ENCODE measurements at regions not wholly inside any gene's neighbourhood (a gene's known extent, or its start where the extent isn't known, plus 50 kb on each side); places are given as distances from the start of the nearest gene placed in this dataset.
"Not testable (repeated sequence)": the region's sequence is repeated elsewhere in the genome, so short reads cannot be mapped to it uniquely, and the experiment has no call there.

GRCh38 chr9:124118894-124119293, 107.3 kb downstream of the LHX2 start:
- ATAC-seq (replicated peaks): no peak
- H3K4me1 Mint-ChIP-seq: peaks cover 6 to 9% of the 10 kb centered on the region in 2 donors
- no peak for DNase-seq
- peaks cover 0 to 4% of the 10 kb centered on the region in 2 donors for H3K36me3 Mint-ChIP-seq
- H3K9me3 Mint-ChIP-seq: peaks cover 4 to 6% of the 10 kb centered on the region in 2 donors
- H3K4me3 Mint-ChIP-seq: no peak overlapping the region
- H3K27ac Mint-ChIP-seq: no peak overlapping the region
- peaks cover 28 to 41% of the 10 kb centered on the region in 2 donors for H3K27me3 Mint-ChIP-seq

- Mint-ChIP-seq H3K9me3 (peaks cover 4 to 6% of the 10 kb centered on the region in 2 donors), H3K4me3 (no peak overlapping the region), H3K27ac (no peak overlapping the region), H3K4me1 (peaks cover 9 to 10% of the 10 kb centered on the region in 2 donors), H3K36me3 (peaks cover 0 to 4% of the 10 kb centered on the region in 2 donors), H3K27me3 (peaks cover 28 to 31% of the 10 kb centered on the region in 2 donors)
- ATAC-seq (replicated peaks): no peak
- no peak for DNase-seq
These were observed 108.7 kb downstream of the LHX2 start for GRCh38 chr9:124120272-124120671.

GRCh38 chr9:124121725-124122124, 110.2 kb downstream of the LHX2 start:
- H3K4me3 Mint-ChIP-seq: no peak overlapping the region
- H3K27me3 Mint-ChIP-seq: peaks cover 18 to 19% of the 10 kb centered on the region in 2 donors
- DNase-seq (no peak), ATAC-seq (replicated peaks) (no peak)
- peaks cover 11% of the 10 kb centered on the region in 2 donors for H3K4me1 Mint-ChIP-seq
- H3K9me3 Mint-ChIP-seq: peaks cover 3 to 4% of the 10 kb centered on the region in 2 donors
- peaks cover 0 to 3% of the 10 kb centered on the region in 2 donors for H3K36me3 Mint-ChIP-seq
- no peak overlapping the region for H3K27ac Mint-ChIP-seq

- Mint-ChIP-seq H3K9me3 (no peaks in the 10 kb centered on the region), H3K36me3 (no peaks in the 10 kb centered on the region), H3K4me3 (no peak overlapping the region), H3K4me1 (peaks cover 17% of the 10 kb centered on the region in 2 donors), H3K27ac (no peak overlapping the region), H3K27me3 (peaks cover 12 to 14% of the 10 kb centered on the region in 2 donors)
- DNase-seq (no peak), ATAC-seq (replicated peaks) (no peak)
These were observed 110.8 kb downstream of the LHX2 start for GRCh38 chr9:124122321-124122720.

- no peaks in the 10 kb centered on the region for H3K9me3 Mint-ChIP-seq
- no peak overlapping the region for H3K27ac Mint-ChIP-seq
- ATAC-seq (replicated peaks) (peak; percentile 61 to 63), DNase-seq (no peak)
- peaks cover 17% of the 10 kb centered on the region in 2 donors for H3K4me1 Mint-ChIP-seq
- no peak overlapping the region for H3K4me3 Mint-ChIP-seq
- H3K36me3 Mint-ChIP-seq: no peaks in the 10 kb centered on the region
- peaks cover 8 to 9% of the 10 kb centered on the region in 2 donors for H3K27me3 Mint-ChIP-seq
These were observed 111.4 kb downstream of the LHX2 start for GRCh38 chr9:124122813-124123462.

GRCh38 chr9:124123621-124124020, 112.1 kb downstream of the LHX2 start:
- DNase-seq; ATAC-seq (replicated peaks); H3K27me3 Mint-ChIP-seq; H3K36me3 Mint-ChIP-seq; H3K27ac Mint-ChIP-seq; H3K4me3 Mint-ChIP-seq; H3K9me3 Mint-ChIP-seq: not testable (repeated sequence)
- H3K4me1 Mint-ChIP-seq: peaks cover 17 to 19% of the 10 kb centered on the region in 2 donors

- Mint-ChIP-seq H3K4me3 (no peak overlapping the region), H3K4me1 (peaks cover 22 to 24% of the 10 kb centered on the region in 2 donors), H3K9me3 (no peaks in the 10 kb centered on the region), H3K36me3 (no peaks in the 10 kb centered on the region), H3K27me3 (no peaks in the 10 kb centered on the region), H3K27ac (peak overlapping the region; percentile 9)
- DNase-seq (no peak), ATAC-seq (replicated peaks) (no peak)
These were observed 113.4 kb downstream of the LHX2 start for GRCh38 chr9:124124729-124125650.

GRCh38 chr9:124125651-124125977, 114.0 kb downstream of the LHX2 start:
- Mint-ChIP-seq H3K9me3 (no peaks in the 10 kb centered on the region), H3K27ac (no peak overlapping the region), H3K4me3 (no peak overlapping the region), H3K36me3 (no peaks in the 10 kb centered on the region), H3K27me3 (no peaks in the 10 kb centered on the region), H3K4me1 (peaks cover 28 to 29% of the 10 kb centered on the region in 2 donors)
- DNase-seq (no peak), ATAC-seq (replicated peaks) (no peak)

GRCh38 chr9:124126648-124127646, 115.4 kb downstream of the LHX2 start:
- Mint-ChIP-seq H3K36me3 (no peaks in the 10 kb centered on the region), H3K9me3 (no peaks in the 10 kb centered on the region), H3K27ac (peak overlapping the region; percentile 89), H3K27me3 (no peaks in the 10 kb centered on the region), H3K4me1 (peaks cover 34 to 36% of the 10 kb centered on the region in 2 donors), H3K4me3 (no peak overlapping the region)
- DNase-seq (peak; percentile 66), ATAC-seq (replicated peaks) (peak; percentile 77 to 81)

GRCh38 chr9:124128568-124129166, 117.1 kb downstream of the LHX2 start:
- Mint-ChIP-seq H3K9me3 (no peaks in the 10 kb centered on the region), H3K4me3 (no peak overlapping the region), H3K27me3 (no peaks in the 10 kb centered on the region), H3K4me1 (peaks cover 27 to 33% of the 10 kb centered on the region in 2 donors), H3K36me3 (no peaks in the 10 kb centered on the region), H3K27ac (peak overlapping the region; percentile 42)
- ATAC-seq (replicated peaks) (no peak), DNase-seq (no peak)

GRCh38 chr9:124130277-124131075, 118.9 kb downstream of the LHX2 start:
- no peak overlapping the region for H3K4me3 Mint-ChIP-seq

GRCh38 chr9:124131518-124131917, 120.0 kb downstream of the LHX2 start:
- not testable (repeated sequence) for H3K27me3 Mint-ChIP-seq; ATAC-seq (replicated peaks); H3K27ac Mint-ChIP-seq; H3K4me3 Mint-ChIP-seq; H3K9me3 Mint-ChIP-seq; H3K36me3 Mint-ChIP-seq; DNase-seq
- H3K4me1 Mint-ChIP-seq: peaks cover 27 to 37% of the 10 kb centered on the region in 2 donors

More at GRCh38 chr9:124130277-124131075, 118.9 kb downstream of the LHX2 start:
- H3K27ac Mint-ChIP-seq: peak overlapping the region; percentile 52
- no peaks in the 10 kb centered on the region for H3K9me3 Mint-ChIP-seq
- peaks cover 27 to 33% of the 10 kb centered on the region in 2 donors for H3K4me1 Mint-ChIP-seq
- DNase-seq: no peak
- no peak for ATAC-seq (replicated peaks)
- H3K27me3 Mint-ChIP-seq: no peaks in the 10 kb centered on the region
- no peaks in the 10 kb centered on the region for H3K36me3 Mint-ChIP-seq

- Mint-ChIP-seq H3K36me3 (no peaks in the 10 kb centered on the region), H3K9me3 (no peaks in the 10 kb centered on the region), H3K4me3 (no peak overlapping the region), H3K4me1 (peaks cover 25 to 34% of the 10 kb centered on the region in 2 donors), H3K27me3 (no peaks in the 10 kb centered on the region), H3K27ac (no peak overlapping the region)
- ATAC-seq (replicated peaks) (no peak), DNase-seq (no peak)
These were observed 121.1 kb downstream of the LHX2 start for GRCh38 chr9:124132671-124133147.
